ENCODE measurements at regions not wholly inside any gene's neighbourhood (a gene's known extent, or its start where the extent isn't known, plus 50 kb on each side); places are given as distances from the start of the nearest gene placed in this dataset.

DNA sequence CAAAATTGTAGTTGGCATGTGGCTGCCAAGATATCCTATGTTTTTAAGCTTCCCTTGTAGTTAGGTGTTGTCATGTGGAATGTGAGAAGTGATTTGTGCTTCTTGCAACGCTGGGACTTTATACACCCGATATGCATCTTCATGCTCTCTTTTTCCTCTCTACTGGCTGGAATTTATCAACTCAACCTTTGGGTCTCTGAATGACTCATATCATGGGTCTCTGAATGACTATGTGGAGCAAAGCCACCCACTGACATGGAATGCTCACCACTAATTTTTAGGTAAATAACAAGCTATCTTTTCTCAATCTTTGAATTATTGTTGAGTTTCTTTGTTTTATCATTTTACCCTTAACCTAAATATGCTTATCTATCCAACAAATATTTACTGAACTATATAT, 144.6 kb downstream of the ATP23 start:
- Histone ChIP-seq H3K36me3 (ENCODE audit: low read depth, low read length) (no peaks in the 10 kb centered on the region), H3K79me2 (ENCODE audit: low read length) (no peaks in the 10 kb centered on the region), H3K27me3 (ENCODE audit: low read length) (no peaks in the 10 kb centered on the region), H3K4me1 (ENCODE audit: insufficient read depth, low read length) (peaks cover 9% of the 10 kb centered on the region), H3K4me3 (ENCODE audit: low read length) (no peak overlapping the region), H3K4me2 (ENCODE audit: low read length) (no peak overlapping the region), H2AFZ (ENCODE audit: low read length) (no peak overlapping the region), H3K9me3 (ENCODE audit: low read length) (no peaks in the 10 kb centered on the region), H4K20me1 (ENCODE audit: low read length) (no peaks in the 10 kb centered on the region), H3F3A (ENCODE audit: low read length, unreplicated experiment) (no peaks in the 10 kb centered on the region), H3K27ac (ENCODE audit: low read length) (no peak overlapping the region), H3K9ac (ENCODE audit: low read length) (no peak overlapping the region), H3K9me2 (replicated peaks; ENCODE audit: low read length) (no peaks in the 10 kb centered on the region)
- no TSS peak for BruUV-seq (replicated peaks)
- ChIA-PET POLR2A (ENCODE audit: unreplicated experiment) (no interaction called here), CTCF (no interaction called here)
- intact Hi-C loops (cut with micrococcal nuclease) = no loop called here
- TF ChIP-seq EZH2 (IDR thresholded peaks at IDR 0.05; ENCODE audit: low read length, unreplicated experiment) = no peak
- no peak for TF ChIP-seq CTCF (conservative IDR thresholded peaks at IDR 0.05; ENCODE audit: low read depth, low read length)
- TF ChIP-seq EZH2phosphoT487 (IDR thresholded peaks at IDR 0.05; ENCODE audit: borderline replicate concordance, low read length) = no peak
- no peak for ATAC-seq
- no peak for DNase-seq

DNA sequence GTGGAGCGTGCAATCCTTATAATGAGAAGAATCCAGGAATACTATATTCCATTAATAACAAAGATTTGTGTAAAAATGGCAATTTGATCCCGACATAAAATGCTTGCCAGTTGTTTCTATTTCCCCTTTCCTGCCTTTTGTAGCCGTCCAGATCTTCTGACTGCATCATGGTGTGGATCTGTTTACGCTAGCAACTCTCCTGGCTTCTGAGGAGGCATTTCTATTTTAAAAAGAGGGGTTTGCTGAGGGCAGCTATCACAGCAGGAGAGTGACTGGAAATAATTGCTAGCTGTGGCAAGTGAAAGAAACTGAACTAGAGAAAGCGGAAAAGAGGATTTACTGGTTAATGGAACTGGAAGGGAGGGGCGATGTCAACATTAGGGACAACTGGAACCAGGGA, 145.6 kb downstream of the ATP23 start:
- no TSS peak for BruUV-seq (replicated peaks)

More for the DNA sequence above, 145.6 kb downstream of the ATP23 start:
- H2AFZ ChIP-seq (ENCODE audit: low read length) = no peak overlapping the region
- TF ChIP-seq EZH2 (IDR thresholded peaks at IDR 0.05; ENCODE audit: low read length, unreplicated experiment) (no peak), CTCF (conservative IDR thresholded peaks at IDR 0.05; ENCODE audit: low read depth, low read length) (no peak), EZH2phosphoT487 (IDR thresholded peaks at IDR 0.05; ENCODE audit: borderline replicate concordance, low read length) (no peak)
- no peaks in the 10 kb centered on the region for H4K20me1 ChIP-seq (ENCODE audit: low read length)
- no peaks in the 10 kb centered on the region for H3K9me3 ChIP-seq (ENCODE audit: low read length)
- no peaks in the 10 kb centered on the region for H3K27me3 ChIP-seq (ENCODE audit: low read length)
- CTCF ChIA-PET = no interaction called here
- no peaks in the 10 kb centered on the region for H3K4me1 ChIP-seq (ENCODE audit: insufficient read depth, low read length)
- POLR2A ChIA-PET (ENCODE audit: unreplicated experiment) = no interaction called here
- no peaks in the 10 kb centered on the region for H3K36me3 ChIP-seq (ENCODE audit: low read depth, low read length)
- no peaks in the 10 kb centered on the region for H3K79me2 ChIP-seq (ENCODE audit: low read length)
- no peaks in the 10 kb centered on the region for H3F3A ChIP-seq (ENCODE audit: low read length, unreplicated experiment)
- H3K9ac ChIP-seq (ENCODE audit: low read length) = no peak overlapping the region
- intact Hi-C loops (cut with micrococcal nuclease) = no loop called here
- H3K4me2 ChIP-seq (ENCODE audit: low read length) = no peak overlapping the region
- no peak overlapping the region for H3K4me3 ChIP-seq (ENCODE audit: low read length)
- ATAC-seq (no peak), DNase-seq (no peak)
- no peak overlapping the region for H3K27ac ChIP-seq (ENCODE audit: low read length)
- H3K9me2 ChIP-seq (replicated peaks; ENCODE audit: low read length) = no peaks in the 10 kb centered on the region
